EH (cell line): ENCODE measurements at regions not wholly inside any gene's neighbourhood (a gene's known extent, or its start where the extent isn't known, plus 50 kb on each side); places are given as distances from the start of the nearest gene placed in this dataset.
"Not testable (repeated sequence)": the region's sequence is repeated elsewhere in the genome, so short reads cannot be mapped to it uniquely, and the experiment has no call there.

ENCODE experiments used
- DNase-seq: peaks from one replicate; pipeline ENCODE4 v3.0.0-alpha.2; 2015; ENCODE audit warnings: low read depth

DNA sequence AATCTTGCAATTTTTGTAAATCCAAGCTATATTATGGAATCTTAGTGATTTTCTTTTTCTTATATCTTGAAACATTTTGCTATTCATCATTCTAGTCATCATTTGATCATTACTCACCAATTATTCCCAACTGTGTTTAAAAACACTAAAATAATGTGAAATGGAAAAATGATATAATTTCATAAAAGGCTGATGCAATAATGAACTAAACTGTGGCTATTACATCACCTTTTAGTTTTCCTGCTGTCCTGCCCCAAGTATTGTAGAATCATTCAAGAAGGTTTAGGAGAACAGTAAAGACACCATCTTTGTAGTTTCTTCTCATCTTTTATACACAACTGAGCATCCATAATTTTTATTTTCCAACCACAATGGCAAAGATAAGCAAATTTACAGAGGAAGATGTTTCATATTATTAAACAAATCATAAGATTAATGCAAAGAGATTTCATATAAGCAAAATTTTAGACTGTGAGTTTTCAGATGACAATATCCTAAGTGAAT, 431.0 kb upstream of the SLC30A5 start:
- DNase-seq, result no peak

DNA sequence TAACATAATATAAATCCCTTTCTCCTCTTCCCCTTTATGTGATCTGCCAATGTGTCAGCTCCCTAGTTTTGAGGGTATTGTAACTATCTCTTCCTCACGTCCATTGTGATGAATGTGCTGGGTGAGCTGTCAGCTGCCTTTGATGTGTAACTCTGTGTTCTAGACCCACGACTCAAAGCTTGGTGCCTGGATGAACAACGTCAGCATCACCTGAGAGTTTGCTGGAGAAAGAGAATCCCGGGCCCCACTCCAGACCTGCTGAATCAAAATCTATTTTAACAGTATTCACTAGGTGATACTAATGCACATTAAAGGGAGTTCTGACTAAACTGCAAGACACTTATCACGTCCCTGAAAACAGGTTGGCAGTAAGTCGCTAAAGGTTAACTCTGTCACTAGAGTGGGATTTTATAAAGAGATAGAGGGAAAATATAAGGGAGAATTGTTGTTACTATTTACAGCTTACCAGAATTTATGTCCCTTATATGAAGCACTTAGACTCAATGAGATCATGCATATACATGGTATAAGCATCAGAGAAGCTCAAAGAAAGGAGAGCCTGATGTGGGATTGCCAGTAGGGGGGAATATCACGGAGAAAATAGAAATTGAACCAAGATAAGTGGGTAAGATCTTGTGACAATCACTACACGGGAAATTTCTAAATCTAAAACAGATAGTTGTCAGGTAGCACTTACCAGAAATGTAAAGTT, 423.8 kb upstream of the SLC30A5 start:
- no peak for DNase-seq

DNA sequence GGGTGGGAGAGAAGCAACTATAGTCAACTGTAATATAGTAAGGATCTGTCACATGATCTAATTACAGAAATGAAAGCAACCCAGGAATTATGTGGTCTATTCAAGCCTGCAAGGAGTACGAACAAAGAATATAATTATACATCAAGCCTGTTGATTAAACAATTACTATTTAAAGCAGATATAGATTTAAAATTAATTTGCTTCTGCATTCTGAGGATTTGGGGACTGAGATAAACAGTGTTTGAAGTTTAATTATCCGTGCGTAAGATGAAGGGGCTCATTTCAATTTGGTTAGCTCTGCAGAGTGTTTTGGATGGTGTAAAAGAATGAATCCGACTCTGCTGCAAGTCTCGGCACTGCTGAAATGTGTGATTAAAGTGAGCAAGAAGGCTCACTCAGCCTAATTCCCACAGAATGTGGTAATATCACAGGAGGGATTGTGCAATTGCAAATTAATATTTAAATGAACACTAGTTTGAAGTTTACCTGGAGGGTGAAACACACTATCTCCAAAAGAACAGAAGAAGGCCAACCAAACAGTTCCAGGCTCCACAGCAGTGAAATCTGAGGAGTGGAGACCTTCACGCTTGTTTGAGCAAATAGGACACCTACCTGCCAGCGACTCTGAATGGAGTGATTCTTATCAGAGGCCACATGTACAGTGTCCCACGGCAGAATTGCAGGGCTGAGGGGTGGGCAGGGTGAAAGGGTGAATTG, 420.6 kb upstream of the SLC30A5 start:
- DNase-seq, result no peak

DNA sequence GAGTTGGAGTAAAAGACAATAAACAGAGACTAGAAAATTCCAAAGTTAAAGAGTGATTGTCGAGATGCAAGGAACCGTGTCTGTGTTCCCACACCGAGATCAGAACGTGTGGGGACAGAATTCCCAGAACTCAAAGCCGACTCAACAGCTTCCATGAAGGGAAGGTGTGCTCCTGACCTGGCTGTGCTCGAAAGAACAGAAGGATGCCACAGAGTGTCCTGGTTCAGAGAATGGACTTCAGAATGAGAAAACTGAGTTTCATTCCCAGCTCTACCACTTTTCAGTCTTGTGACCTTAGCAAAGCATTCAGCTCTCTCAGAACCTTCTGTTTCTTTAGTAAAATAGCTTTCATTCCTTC, 420.0 kb upstream of the SLC30A5 start:
- DNase-seq, result no peak

DNA sequence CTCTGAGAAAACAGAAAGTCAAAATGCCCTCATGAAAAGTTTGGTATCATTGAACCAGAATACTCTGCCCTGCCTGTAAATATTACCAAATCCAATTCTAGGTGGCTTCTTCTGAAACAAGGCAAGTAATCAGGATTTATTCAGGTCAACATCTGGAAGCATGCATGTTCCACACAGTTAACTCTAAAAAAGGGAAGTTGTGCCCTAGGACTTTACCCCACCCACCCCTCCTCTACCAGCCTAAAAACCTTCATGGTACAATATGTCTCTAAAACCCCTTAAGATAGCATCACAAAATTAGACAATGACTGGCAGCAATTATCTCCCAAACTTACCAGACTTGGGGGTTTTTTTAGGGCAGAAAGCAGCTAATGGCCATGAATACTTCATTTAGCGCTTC, 414.8 kb upstream of the SLC30A5 start:
- DNase-seq, result no peak

DNA sequence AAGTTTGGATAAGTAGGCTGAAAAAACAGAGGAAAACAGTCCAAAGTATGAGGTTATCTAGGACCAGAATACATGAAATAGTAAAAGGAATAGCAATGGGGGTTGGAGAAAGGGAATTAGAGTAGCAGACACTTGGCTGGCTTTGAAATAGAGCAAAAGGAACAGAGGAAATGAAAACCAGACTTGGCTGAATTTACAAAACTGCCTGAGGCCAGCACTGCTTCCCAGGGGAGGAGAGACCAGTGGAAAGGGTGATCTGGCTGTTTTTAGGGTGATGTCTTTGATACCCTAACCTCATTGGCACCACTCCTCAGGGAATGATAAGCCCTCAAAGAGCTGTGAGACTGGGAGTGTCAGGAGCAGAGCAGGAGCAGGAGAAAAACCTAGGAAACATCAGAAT, 413.4 kb upstream of the SLC30A5 start:
- DNase-seq, result peak; percentile 73

DNA sequence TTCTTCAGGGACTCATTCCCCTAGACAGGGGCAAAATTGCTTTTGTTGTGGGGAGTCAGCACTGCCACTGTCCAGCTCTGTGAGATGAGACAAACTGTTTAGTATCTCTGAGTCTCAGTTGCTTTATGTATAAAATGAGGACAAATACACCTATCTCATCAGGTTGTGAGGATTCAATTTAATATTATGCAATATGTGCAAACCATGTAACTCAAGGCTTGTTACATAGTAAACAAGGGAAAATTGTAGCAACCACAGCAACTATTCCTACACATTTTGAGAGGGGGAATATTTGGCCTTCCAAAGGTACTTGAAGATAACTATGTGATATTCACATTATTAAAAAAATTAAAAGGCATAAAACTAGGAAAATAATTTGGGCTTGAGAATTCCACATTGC, 411.9 kb upstream of the SLC30A5 start:
- DNase-seq, result no peak

DNA sequence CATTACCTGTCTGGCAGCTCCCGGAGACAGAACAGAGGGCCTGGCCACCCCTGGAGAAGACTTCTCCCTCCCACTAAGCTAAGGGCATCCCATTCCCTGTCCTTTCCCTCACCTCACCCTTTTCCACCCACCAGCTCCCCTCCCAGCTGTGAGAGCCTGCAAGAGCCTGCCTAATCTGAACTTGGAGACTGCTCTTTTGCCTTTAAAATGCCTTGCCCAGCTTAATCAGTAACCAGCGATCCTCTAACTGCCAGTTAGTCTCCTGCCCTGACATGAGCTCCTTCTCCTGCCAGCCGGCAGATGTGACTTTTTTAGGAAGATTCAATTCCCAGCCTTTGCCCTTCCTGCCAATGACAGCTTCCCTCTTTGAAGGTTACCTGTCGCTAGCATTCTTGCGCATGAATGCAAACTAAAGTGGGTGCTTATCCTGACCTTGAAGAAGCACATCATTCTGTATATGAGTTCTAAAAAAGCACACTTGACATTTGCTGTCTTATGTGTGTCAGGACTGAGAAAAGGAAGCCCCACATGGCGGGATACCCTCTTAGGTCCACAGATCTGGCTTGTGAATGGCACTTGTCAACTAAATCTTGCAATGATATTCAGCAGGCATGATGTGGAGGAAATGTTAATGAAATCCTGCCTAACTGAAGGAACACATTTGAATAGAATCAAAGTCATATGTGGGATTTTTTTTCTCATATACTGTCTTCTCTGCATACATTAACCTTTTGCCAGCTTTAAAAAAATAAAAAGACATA, 411.2 kb upstream of the SLC30A5 start:
- no peak for DNase-seq

DNA sequence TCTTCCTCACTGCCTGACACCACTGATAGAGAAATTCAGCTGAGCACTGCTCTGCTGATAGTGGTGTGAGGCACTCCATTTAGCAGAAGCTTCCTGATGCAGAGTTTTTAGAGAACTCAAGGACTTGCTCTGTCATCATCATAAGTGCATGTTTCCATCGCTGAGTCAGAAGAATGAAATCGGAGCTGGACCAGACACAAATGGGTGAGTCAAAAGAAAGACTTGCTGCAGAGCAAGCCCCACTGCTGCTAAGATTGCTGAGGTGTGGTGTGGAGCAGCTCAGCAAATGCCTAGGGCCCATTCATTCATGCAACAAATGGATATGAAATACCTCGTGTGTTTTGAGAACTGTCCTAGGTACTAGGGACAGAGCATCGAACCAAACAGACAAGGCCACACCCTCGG, 410.2 kb upstream of the SLC30A5 start:
- peak; percentile 99 for DNase-seq

DNA sequence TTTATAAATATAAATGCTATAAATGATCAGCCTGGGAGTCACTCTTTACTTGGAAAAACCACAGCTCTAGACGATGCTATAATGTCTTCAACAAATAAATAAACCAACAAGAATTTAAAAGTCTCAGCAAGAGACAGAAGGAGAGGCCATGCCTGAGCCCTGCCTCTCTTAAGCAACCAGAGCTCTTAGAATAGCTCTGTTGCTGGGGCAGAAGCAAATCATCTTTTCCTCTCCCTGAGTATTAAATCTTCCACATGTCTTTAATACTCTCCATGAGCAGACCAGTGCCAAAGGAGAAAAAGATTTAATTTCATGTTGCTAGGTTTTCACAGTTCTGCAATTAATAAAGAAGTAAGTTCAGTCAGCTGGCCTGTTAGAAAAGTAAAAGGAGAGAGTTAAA, 408.0 kb upstream of the SLC30A5 start:
- peak; percentile 12 for DNase-seq

DNA sequence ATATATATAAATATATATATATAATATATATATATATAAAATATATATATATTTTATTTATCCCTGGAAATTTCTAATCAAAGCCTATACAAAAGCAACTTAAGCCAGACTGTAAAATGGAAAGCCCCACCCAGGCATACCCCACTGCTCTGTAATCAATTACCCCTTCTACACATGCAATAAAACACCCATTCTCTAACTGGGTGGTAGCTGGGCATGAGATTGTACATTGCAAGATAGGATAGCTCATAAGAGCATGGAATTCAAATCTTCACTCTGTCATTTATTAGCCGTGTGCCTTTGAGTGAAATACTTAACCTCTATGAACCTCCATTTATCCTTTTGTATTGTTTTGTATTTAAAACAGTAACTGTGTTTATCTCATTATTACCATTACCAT, 405.3 kb upstream of the SLC30A5 start:
- DNase-seq, result no peak

DNA sequence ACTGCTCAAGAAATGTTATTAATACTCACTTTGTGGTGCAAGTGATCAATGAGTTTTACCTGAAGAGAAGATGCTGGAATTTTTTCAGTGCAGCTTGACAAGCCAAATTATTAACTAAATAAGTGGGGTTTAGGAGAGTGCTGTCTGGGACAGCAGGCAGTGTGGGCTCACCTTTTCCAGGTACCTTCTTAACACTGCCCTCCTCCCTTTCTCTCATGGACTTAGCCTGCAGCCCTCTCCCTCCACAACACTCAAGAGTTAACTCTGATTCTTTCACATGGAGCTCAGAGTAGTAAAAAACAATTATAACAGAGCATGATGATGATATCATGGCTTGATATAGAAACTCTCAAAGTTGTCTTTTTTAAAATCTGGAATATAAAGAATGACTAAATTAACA, 404.8 kb upstream of the SLC30A5 start:
- DNase-seq, result no peak

DNA sequence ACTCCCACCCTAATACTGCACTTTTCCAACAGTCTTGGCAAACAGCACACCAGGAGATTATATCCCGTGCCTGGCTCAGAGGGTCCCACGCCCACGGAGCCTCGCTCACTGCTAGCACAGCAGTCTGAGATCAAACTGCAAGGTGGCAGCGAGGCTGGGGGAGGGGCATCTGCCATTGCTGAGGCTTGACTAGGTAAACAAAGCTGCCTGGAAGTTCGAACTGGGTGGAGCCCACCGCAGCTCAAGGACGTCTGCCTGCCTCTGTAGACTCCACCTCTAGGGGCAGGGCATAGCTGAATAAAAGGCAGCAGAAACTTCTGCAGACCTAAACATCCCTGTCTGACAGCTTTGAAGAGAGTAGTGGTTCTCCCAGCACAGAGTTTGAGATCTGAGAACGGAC, 401.9 kb upstream of the SLC30A5 start:
- DNase-seq, result not testable (repeated sequence)

DNA sequence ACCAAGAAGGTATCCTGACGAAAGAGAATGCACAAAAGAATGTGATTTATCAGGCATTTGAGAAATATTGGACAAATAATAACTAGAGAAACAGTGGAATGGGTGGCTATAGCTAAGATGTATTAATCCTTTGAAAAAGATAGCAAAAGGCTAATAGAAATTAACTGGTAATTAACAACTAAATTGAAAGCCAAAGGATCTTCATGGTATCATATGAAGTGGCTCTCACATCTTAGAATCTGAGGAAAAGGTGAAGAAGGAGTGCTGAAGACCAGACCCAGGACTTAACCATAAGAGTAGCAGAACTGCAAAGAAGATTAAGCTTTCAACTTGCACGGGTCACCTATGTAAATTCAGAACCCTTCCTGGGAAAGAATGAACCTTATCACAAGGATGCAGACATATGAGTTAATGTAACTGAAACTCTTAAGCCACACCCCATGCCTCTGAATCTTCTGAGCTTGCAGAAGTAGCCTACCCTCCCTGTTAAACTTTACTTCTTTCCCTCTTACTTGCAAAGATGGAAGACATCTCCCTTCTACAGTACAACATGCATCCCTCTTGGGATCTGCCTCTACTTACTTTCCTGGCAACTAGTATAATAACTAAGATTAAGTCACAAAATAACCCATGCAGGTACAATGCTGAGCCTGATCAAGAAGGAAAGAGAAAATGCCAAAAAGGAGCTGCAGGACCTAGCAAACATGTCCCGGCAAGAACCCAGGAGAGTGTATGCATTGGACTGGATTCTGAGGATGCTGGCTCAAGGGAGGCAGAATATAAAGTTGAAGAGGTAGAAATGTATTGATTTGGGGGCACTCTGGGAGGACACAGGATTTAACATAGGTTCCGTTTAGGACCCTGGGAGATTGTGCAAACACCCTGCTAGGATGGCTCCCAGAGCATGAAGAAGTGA, 395.5 kb upstream of the SLC30A5 start:
- DNase-seq, result no peak

DNA sequence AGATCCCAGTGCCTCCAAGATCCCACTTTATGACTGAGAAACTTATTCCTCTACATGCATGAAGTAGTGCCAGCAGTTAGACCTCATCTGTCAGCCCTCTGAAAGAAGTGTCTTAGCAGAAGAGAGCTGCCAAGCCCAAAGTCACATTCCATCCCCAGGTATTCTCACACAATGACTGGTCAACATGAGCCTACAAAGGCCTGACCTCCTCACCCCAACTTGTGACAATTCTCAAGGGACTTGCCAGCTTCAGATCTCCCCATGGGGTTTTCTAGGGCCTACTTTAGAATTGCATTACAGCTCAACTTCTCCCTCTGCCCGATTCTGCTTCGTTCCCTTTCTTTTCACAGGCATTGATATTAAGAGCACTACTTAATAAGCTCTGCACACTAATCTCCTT, 393.8 kb upstream of the SLC30A5 start:
- no peak for DNase-seq

DNA sequence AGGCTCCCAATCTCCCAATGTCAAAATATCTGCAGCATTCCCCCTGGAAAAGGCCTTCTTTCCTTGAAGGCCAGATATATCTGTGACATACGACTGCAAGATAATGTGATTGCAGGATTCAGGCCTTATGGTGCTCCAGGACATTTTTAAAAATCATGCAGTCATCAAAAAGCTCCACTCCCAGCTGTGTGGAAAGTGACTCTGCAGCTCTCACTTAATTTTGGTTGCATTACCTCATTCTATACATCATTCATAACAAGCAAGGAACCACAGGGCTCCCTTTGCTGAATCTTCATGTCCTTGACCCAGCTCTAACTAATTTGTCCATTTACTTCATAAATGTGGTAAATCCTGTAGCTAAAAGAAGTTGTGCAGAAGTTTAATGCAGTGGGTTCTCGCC, 386.2 kb upstream of the SLC30A5 start:
- no peak for DNase-seq

DNA sequence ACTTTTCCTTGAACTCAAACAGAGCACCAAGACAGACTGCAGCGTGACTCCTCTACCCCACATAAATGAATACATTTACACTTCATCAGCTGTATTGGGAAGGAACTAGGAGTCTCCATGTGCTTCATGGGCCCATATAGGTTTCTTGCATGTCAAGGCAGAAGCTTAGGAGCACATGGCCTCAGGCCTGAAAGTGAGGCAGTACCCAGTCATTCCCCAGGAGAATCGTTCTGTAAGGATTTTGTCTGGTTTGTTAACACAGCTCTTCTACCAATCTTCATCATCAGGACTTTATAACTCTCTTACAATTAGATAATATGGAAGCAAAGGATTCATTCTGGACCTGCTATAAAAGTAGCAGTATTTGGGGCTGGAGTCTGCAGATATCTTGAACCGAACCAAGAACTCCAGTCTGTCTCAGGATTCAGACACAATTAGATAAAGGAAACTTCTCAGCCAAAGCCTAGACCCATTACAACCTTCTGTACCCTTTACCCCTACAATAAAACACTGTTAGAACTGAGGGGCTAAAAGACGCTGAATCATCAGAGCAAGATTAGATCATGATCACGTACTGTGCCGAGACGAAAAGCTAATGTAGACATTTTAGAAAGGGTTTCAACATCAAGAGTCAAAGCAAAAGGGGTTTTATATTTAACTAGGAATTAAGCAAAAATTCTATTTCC, 385.5 kb upstream of the SLC30A5 start:
- no peak for DNase-seq

DNA sequence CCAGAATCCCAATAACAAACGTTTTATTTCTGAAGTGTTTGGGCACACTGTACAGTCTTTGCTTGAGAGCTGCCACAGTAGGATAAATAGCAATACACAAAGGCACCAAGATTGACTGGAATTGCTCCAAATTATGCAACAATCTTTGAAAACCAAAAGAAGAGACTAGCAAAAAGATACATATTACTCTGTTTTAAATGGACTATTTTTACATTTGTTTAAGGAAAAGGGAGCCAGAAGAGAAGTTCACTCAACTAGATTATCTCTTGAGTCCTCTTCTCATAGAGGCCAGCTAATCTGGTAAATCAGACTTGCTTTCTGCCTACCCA, 385.0 kb upstream of the SLC30A5 start:
- no peak for DNase-seq

DNA sequence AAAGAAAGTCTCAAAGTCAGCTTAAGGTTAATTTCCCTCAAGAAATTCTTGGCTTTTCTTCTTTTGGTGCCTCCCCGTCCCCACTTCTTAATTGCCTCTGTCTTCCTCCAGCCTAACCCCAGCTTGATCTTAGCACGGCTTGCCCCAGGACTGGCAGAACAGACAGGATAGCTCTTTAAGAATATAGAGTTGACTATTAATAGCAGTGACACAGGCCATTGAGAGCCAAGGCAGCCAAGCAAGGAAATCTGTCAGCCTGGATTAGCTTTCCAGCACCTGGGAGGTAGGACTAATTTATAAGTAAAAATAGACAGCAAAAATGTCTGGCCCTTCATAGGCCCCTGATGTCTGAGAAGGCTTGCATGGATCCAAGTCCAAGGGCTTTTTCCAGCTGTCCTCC, 384.6 kb upstream of the SLC30A5 start:
- no peak for DNase-seq

DNA sequence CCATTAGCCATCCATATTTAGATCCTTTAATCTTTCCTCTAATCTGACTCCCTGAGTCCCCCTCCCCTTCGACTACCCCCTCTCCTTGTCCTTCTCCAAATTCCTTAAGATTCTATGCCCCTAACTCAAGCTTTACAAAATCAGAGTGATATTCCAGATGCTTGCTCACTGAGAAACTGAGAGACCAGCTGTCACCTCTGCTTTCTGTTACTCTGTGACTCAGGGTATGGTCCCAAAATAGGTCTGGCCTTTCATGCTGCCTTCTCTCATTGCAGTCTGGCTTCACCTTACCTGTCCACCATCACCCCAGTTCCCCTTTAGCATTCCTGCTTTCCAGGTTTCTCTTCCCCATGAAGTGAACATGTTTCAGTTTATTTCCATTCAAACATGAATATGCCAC, 383.3 kb upstream of the SLC30A5 start:
- no peak for DNase-seq
